ENCODE measurements at regions not wholly inside any gene's neighbourhood (a gene's known extent, or its start where the extent isn't known, plus 50 kb on each side); places are given as distances from the start of the nearest gene placed in this dataset.

DNA sequence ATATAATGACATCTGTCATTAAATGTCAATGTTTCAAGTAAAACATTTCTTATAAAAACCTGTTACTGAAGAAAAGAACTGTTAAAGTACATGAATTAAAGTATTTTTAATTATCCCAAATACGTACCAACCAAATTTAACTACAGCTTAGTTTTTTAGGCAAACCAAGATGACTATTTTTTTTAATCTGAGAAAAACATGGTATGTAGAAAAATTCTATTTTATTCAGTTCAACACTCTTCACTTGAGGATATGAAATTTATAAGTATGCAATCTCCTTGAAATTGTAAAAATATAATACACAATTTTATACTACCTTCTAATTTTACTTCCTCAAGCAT, 75.3 kb upstream of the IFNE start:
- TF ChIP-seq, protein P1, sequence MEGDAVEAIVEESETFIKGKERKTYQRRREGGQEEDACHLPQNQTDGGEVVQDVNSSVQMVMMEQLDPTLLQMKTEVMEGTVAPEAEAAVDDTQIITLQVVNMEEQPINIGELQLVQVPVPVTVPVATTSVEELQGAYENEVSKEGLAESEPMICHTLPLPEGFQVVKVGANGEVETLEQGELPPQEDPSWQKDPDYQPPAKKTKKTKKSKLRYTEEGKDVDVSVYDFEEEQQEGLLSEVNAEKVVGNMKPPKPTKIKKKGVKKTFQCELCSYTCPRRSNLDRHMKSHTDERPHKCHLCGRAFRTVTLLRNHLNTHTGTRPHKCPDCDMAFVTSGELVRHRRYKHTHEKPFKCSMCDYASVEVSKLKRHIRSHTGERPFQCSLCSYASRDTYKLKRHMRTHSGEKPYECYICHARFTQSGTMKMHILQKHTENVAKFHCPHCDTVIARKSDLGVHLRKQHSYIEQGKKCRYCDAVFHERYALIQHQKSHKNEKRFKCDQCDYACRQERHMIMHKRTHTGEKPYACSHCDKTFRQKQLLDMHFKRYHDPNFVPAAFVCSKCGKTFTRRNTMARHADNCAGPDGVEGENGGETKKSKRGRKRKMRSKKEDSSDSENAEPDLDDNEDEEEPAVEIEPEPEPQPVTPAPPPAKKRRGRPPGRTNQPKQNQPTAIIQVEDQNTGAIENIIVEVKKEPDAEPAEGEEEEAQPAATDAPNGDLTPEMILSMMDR (conservative IDR thresholded peaks at IDR 0.05), result no peak
- no peak for TF ChIP-seq ZFX (IDR thresholded peaks at IDR 0.05)
- no peak overlapping the region for H3K27ac ChIP-seq

DNA sequence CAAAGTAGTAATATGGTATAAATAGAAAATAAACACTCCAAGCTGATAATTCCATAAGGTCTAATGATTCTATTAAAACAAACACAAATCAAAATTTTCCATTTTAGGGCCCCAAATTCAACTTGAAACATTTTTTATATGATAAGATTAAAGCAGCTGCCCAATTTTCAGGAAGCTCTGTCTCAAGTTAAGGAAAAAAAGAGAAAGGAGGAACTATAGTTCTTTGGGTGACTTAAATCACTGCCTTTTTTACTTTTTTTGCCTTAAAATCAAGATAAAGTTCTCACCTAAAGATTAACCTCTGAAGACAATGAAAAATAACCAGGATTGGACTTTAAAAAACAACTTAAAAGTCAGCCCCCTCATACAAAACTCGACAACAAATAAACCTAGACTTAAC, 76.0 kb upstream of the IFNE start:
- H3K27ac ChIP-seq, result no peak overlapping the region
- no peak for TF ChIP-seq ZFX (IDR thresholded peaks at IDR 0.05)
- TF ChIP-seq, protein P1 (conservative IDR thresholded peaks at IDR 0.05), result no peak

DNA sequence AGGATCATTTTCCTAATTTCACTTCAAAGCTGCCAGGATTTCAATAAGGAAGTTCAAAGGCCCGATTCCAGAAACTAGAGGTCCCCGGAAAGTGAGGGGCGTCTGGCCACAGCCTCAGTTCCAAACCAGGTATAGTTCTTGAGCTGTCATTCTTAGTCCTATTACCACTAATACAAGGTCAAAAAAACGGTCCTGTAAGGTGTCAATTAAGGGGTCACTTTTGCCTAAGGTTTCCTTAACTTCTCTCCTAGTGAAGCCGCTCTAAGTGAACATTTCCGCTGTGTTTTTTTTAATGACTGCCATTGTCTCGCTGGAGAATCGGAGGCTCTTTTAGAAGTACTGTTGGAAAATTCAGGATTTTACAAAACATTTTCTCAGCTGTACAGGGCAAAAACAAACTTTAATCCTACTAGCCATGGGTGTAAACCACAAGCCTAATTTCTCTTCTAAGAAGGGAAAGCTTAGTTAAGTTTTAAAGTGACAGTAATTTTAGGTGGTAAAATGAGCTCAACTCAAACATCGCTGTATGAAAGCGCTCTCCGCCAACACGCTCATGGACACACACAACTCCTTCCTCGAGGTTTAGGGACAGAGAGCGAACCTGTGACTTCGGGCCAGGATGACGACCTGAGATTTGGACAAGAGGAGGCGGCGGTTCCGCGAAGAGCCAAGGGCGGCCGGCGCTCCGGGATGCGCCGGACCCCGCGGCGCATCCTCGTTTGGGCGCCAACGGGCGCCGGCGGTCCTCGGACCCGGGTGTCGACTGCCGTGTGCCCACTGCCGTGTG, 76.7 kb upstream of the IFNE start:
- TF ChIP-seq ZFX (IDR thresholded peaks at IDR 0.05), result no peak
- TF ChIP-seq, protein P1 (conservative IDR thresholded peaks at IDR 0.05), result no peak
- H3K27ac ChIP-seq, result no peak overlapping the region

DNA sequence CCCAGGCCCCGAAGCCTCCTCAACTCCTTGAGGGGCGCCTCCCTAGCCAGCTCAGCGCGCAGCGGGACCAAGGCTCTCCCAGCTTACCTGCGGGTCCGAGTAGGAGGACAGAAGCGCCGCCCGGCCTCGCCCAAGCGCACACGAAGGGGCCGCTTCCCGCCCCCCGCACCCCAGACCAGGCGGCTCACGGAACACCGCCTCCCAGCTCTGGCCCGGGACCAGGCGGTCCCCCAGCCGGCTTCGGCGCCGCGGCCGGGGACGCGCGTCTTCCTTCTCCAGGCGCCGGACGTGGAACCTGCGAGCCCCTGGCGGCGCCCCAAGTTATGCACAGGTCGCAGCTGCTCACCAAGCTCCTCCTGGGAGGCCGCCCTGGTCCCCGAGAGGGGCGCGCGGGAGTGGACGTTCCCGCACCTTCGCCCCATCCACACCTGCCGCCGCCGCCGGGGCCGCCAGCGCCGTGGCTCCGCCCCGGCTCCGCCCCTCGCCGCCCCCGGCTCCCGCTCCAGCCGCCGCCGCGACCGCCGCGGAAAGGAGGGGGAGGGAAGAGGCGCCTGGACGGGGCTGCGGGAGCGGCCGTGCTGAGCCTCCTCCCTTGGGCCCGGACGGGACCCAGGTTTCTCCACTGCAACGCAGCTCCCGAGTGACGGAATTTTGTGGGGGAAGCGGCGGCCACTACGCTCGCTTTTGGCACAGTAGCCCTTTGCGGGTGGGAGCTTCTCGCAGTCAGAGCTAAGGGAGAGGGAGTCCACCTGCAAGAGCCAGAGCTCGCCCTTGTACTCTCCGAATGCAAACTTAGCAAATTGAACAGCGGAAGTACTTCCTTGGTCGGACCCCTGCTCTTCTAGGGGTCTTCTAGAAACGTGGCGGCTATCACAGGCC, 77.5 kb upstream of the IFNE start:
- no peak for TF ChIP-seq ZFX (IDR thresholded peaks at IDR 0.05)
- TF ChIP-seq, protein P1 (conservative IDR thresholded peaks at IDR 0.05), result no peak
- no peak overlapping the region for H3K27ac ChIP-seq

DNA sequence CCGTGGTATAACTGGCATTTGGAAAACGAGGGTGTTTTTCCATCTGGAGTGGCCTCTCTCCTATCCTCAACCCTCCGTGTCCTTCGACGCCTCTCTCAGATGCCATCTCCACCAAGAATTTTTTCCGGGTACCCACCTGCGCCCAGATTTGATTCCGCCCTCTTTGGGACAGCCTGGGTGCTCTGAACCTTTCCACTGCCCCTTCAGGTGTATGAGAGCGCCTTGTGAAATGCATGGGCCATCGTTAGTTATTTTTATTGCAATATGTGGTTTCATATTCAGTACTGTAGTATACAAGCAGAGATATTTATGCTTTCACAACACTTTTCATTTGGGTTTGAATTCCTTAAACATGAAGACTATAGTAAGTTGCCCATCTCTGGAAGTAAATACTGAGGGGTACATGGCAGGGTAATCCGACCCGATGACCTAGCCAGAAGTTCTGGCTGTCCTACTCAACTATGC, 78.2 kb upstream of the IFNE start:
- TF ChIP-seq ZFX (IDR thresholded peaks at IDR 0.05), result no peak
- TF ChIP-seq, protein P1 (conservative IDR thresholded peaks at IDR 0.05), result no peak

DNA sequence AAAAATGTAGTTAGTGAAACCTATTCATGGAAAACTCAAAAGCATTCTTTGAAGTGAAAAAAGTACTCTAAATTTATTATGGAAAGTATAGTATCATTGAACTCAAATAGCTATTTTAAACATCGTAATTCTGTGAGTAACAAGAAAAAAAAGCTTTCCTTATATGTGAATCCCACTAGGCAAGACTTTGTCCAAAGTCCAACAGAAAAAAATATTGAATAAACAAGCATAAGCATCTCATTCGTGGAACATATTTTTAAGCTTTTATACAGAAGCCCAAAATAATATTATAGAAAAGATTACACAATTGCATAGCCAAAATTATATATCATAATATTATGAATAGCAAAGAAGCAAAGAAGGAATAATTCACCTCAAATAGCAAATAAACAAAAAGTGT, 79.4 kb upstream of the IFNE start:
- TF ChIP-seq ZFX (IDR thresholded peaks at IDR 0.05), result no peak
- TF ChIP-seq, protein P1 (conservative IDR thresholded peaks at IDR 0.05), result no peak
- H3K27ac ChIP-seq, result no peak overlapping the region

More for the DNA sequence above, 78.2 kb upstream of the IFNE start:
- H3K27ac ChIP-seq, result no peak overlapping the region

DNA sequence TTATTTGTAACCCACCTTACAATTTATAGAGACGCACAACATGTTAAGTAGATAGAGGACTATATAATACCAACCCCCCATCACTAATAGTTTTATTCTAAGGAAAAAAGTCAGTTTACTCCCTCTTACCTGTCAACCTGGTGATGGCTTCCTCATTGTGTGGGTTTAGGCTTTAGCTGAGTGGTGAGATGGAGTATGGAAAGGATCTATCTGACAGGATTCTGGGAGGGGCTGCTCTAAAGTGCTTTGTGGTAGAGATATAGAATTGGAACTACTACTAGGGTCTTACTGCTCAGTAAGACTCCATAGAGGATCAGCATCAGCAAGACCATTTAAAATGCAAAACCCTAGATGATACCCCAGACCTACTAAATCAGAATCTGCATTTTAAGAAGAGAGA, 82.1 kb upstream of the IFNE start:
- H3K27ac ChIP-seq, result no peak overlapping the region
- no peak for TF ChIP-seq ZFX (IDR thresholded peaks at IDR 0.05)
- TF ChIP-seq, protein P1 (conservative IDR thresholded peaks at IDR 0.05), result no peak
